ENCODE measurements at regions not wholly inside any gene's neighbourhood (a gene's known extent, or its start where the extent isn't known, plus 50 kb on each side); places are given as distances from the start of the nearest gene placed in this dataset.

DNA sequence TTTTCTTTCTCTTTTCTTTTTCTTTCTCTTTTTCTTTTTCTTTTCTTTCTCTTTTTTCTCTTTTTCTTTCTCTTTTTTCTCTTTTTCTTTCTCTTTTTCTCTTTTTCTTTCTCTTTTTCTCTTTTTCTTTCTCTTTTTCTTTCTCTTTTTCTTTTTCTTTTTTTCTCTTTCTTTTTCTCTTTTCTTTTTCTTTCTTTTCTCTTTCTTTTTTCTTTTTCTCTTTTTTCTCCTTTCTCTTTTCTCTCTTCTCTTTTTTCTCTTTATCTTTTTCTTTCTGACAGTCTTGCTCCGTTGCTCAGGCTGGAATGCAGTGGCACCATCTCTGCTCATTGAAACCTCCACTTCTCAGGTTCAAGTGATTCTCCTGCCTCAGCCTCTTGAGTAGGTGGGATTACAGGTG is 335.7 kb downstream of the SQOR start:
- H3K9me3 Mint-ChIP-seq (ENCODE audit: low read depth, unreplicated experiment), result no peaks in the 10 kb centered on the region
- CTCF ChIA-PET, result no interaction called here
- H3K4me3 Mint-ChIP-seq (ENCODE audit: low read depth, unreplicated experiment), result no peak overlapping the region
- DNase-seq, result no peak
- no peaks in the 10 kb centered on the region for H3K4me1 Mint-ChIP-seq (ENCODE audit: low read depth, unreplicated experiment)
- no TSS peak for BruUV-seq (replicated peaks)
- no peak overlapping the region for H3K27ac Mint-ChIP-seq (ENCODE audit: unreplicated experiment)
- H3K27me3 Mint-ChIP-seq (ENCODE audit: unreplicated experiment), result no peaks in the 10 kb centered on the region
- intact Hi-C loops (cut with micrococcal nuclease; ENCODE audit: unreplicated experiment), result no loop called here
- no peaks in the 10 kb centered on the region for H3K36me3 Mint-ChIP-seq (ENCODE audit: insufficient read depth, unreplicated experiment)
- TF ChIP-seq, protein P1, sequence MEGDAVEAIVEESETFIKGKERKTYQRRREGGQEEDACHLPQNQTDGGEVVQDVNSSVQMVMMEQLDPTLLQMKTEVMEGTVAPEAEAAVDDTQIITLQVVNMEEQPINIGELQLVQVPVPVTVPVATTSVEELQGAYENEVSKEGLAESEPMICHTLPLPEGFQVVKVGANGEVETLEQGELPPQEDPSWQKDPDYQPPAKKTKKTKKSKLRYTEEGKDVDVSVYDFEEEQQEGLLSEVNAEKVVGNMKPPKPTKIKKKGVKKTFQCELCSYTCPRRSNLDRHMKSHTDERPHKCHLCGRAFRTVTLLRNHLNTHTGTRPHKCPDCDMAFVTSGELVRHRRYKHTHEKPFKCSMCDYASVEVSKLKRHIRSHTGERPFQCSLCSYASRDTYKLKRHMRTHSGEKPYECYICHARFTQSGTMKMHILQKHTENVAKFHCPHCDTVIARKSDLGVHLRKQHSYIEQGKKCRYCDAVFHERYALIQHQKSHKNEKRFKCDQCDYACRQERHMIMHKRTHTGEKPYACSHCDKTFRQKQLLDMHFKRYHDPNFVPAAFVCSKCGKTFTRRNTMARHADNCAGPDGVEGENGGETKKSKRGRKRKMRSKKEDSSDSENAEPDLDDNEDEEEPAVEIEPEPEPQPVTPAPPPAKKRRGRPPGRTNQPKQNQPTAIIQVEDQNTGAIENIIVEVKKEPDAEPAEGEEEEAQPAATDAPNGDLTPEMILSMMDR (IDR thresholded peaks at IDR 0.05; ENCODE audit: unreplicated experiment), result no peak

- H3K4me1 Mint-ChIP-seq (ENCODE audit: low read depth, unreplicated experiment), result no peaks in the 10 kb centered on the region
- TF ChIP-seq, protein P1 (IDR thresholded peaks at IDR 0.05; ENCODE audit: unreplicated experiment), result no peak
- BruUV-seq (replicated peaks), result no TSS peak
- H3K36me3 Mint-ChIP-seq (ENCODE audit: insufficient read depth, unreplicated experiment), result no peaks in the 10 kb centered on the region
- intact Hi-C loops (cut with micrococcal nuclease; ENCODE audit: unreplicated experiment), result loop anchor here (10.0 kb wide), 1 partner anchor 136 kb away; no protein-coding TSS in a partner anchor
- DNase-seq, result no peak
- H3K4me3 Mint-ChIP-seq (ENCODE audit: low read depth, unreplicated experiment), result no peak overlapping the region
- no peak overlapping the region for H3K27ac Mint-ChIP-seq (ENCODE audit: unreplicated experiment)
- CTCF ChIA-PET, result no interaction called here
- no peaks in the 10 kb centered on the region for H3K27me3 Mint-ChIP-seq (ENCODE audit: unreplicated experiment)
- H3K9me3 Mint-ChIP-seq (ENCODE audit: low read depth, unreplicated experiment), result peaks cover 3% of the 10 kb centered on the region
These were observed 345.5 kb downstream of the SQOR start for GRCh38 chr15:45980366-45980765.

DNA sequence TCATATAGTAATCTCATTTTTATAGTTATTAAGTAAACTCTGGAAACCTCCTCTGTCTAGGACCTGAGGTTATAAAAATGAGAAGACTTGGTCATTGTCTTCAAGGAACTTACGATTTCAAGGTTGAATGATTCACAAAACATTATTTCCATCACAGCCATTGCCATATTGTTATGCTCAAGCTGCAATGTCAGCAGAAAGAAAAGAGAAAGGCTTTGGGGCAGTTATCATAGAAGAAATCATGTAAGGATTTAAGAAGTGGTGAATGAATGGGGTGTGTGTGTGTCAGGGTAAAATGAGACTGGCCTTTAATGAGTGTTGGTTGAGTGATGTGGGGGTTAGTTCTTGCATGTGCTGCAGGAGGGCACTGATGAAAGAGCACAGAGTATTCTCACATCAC is 346.8 kb downstream of the SQOR start:
- no peaks in the 10 kb centered on the region for H3K4me1 Mint-ChIP-seq (ENCODE audit: low read depth, unreplicated experiment)
- CTCF ChIA-PET, result no interaction called here
- H3K9me3 Mint-ChIP-seq (ENCODE audit: low read depth, unreplicated experiment), result peaks cover 3% of the 10 kb centered on the region
- no peak for DNase-seq
- no peak overlapping the region for H3K27ac Mint-ChIP-seq (ENCODE audit: unreplicated experiment)
- no peak overlapping the region for H3K4me3 Mint-ChIP-seq (ENCODE audit: low read depth, unreplicated experiment)
- no peaks in the 10 kb centered on the region for H3K36me3 Mint-ChIP-seq (ENCODE audit: insufficient read depth, unreplicated experiment)
- BruUV-seq (replicated peaks), result no TSS peak
- intact Hi-C loops (cut with micrococcal nuclease; ENCODE audit: unreplicated experiment), result loop anchor here (10.0 kb wide), 1 partner anchor 137 kb away; no protein-coding TSS in a partner anchor
- TF ChIP-seq, protein P1 (IDR thresholded peaks at IDR 0.05; ENCODE audit: unreplicated experiment), result no peak
- H3K27me3 Mint-ChIP-seq (ENCODE audit: unreplicated experiment), result no peaks in the 10 kb centered on the region

GRCh38 chr15:45991863-45992262 is 357.0 kb downstream of the SQOR start:
- BruUV-seq (replicated peaks), result no TSS peak
- CTCF ChIA-PET, result no interaction called here
- H3K27me3 Mint-ChIP-seq (ENCODE audit: unreplicated experiment), result no peaks in the 10 kb centered on the region
- H3K36me3 Mint-ChIP-seq (ENCODE audit: insufficient read depth, unreplicated experiment), result no peaks in the 10 kb centered on the region
- H3K4me1 Mint-ChIP-seq (ENCODE audit: low read depth, unreplicated experiment), result no peaks in the 10 kb centered on the region
- intact Hi-C loops (cut with micrococcal nuclease; ENCODE audit: unreplicated experiment), result no loop called here
- H3K9me3 Mint-ChIP-seq (ENCODE audit: low read depth, unreplicated experiment), result peaks cover 2% of the 10 kb centered on the region
- H3K27ac Mint-ChIP-seq (ENCODE audit: unreplicated experiment), result no peak overlapping the region
- DNase-seq, result peak; percentile 1
- H3K4me3 Mint-ChIP-seq (ENCODE audit: low read depth, unreplicated experiment), result no peak overlapping the region
- TF ChIP-seq, protein P1 (IDR thresholded peaks at IDR 0.05; ENCODE audit: unreplicated experiment), result no peak
